ENCODE measurements at regions not wholly inside any gene's neighbourhood (a gene's known extent, or its start where the extent isn't known, plus 50 kb on each side); places are given as distances from the start of the nearest gene placed in this dataset.

- FAIRE-seq (no peak), DNase-seq (ENCODE audit: insufficient read length, low spot score) (no peak)
- TF ChIP-seq TAF1 (IDR thresholded peaks at IDR 0.05; ENCODE audit: low read depth, low read length) (no peak), PAX5 (IDR thresholded peaks at IDR 0.05; ENCODE audit: insufficient read depth, low read length, severe bottlenecking) (no peak), SPI1 (IDR thresholded peaks at IDR 0.05; ENCODE audit: low read depth, low read length) (no peak), POLR2A (IDR thresholded peaks at IDR 0.05; ENCODE audit: low read depth, low read length) (no peak), POLR2AphosphoS5 (IDR thresholded peaks at IDR 0.05; ENCODE audit: low read depth, low read length) (no peak), POU2F2 (IDR thresholded peaks at IDR 0.05; ENCODE audit: low read depth, low read length) (no peak)
These were observed 54.6 kb upstream of the ACAN start for GRCh38 chr15:88748651-88749050.

- TF ChIP-seq TAF1 (IDR thresholded peaks at IDR 0.05; ENCODE audit: low read depth, low read length): no peak
- TF ChIP-seq PAX5 (IDR thresholded peaks at IDR 0.05; ENCODE audit: insufficient read depth, low read length, severe bottlenecking): no peak
- TF ChIP-seq POLR2A (IDR thresholded peaks at IDR 0.05; ENCODE audit: low read depth, low read length): no peak
- TF ChIP-seq POLR2AphosphoS5 (IDR thresholded peaks at IDR 0.05; ENCODE audit: low read depth, low read length): no peak
- no peak for TF ChIP-seq SPI1 (IDR thresholded peaks at IDR 0.05; ENCODE audit: low read depth, low read length)
- no peak for TF ChIP-seq POU2F2 (IDR thresholded peaks at IDR 0.05; ENCODE audit: low read depth, low read length)
- FAIRE-seq (no peak), DNase-seq (ENCODE audit: insufficient read length, low spot score) (no peak)
These were observed 53.5 kb upstream of the ACAN start for GRCh38 chr15:88749699-88750098.

- TF ChIP-seq POU2F2 (IDR thresholded peaks at IDR 0.05; ENCODE audit: low read depth, low read length) (no peak), SPI1 (IDR thresholded peaks at IDR 0.05; ENCODE audit: low read depth, low read length) (no peak)
- DNase-seq (ENCODE audit: insufficient read length, low spot score) (no peak), FAIRE-seq (no peak)
These were observed 50.7 kb upstream of the ACAN start for GRCh38 chr15:88752501-88752900.

- FAIRE-seq (no peak), DNase-seq (ENCODE audit: insufficient read length, low spot score) (no peak)
- TF ChIP-seq POLR2AphosphoS5 (IDR thresholded peaks at IDR 0.05; ENCODE audit: low read depth, low read length) (no peak), POU2F2 (IDR thresholded peaks at IDR 0.05; ENCODE audit: low read depth, low read length) (no peak), SPI1 (IDR thresholded peaks at IDR 0.05; ENCODE audit: low read depth, low read length) (no peak), PAX5 (IDR thresholded peaks at IDR 0.05; ENCODE audit: insufficient read depth, low read length, severe bottlenecking) (no peak), POLR2A (IDR thresholded peaks at IDR 0.05; ENCODE audit: low read depth, low read length) (no peak), TAF1 (IDR thresholded peaks at IDR 0.05; ENCODE audit: low read depth, low read length) (no peak)
These were observed 50.3 kb upstream of the ACAN start for GRCh38 chr15:88752951-88753350.
